SK-N-SH (cell line): ENCODE measurements at regions not wholly inside any gene's neighbourhood (a gene's known extent, or its start where the extent isn't known, plus 50 kb on each side); places are given as distances from the start of the nearest gene placed in this dataset.

Source experiments
- CTCF ChIA-PET: fragments of 300-600, 350-600 bp; formaldehyde crosslinking; extraction: SDS; loops from one replicate; lab custom pipeline; 2021; lab: Yijun Ruan, JAX
- POLR2A ChIA-PET: fragments of 350-600 bp; sonication (Branson Sonifier 250); formaldehyde crosslinking; extraction: SDS; loops from one replicate; lab custom pipeline; 2020; ENCODE audit warnings: antibody characterized with exemption, inconsistent platforms; lab: Yijun Ruan, JAX
- DNase-seq: peaks from one replicate; pipeline ENCODE4 v3.0.0; 2012
- H2AFZ ChIP-seq: fragments of 200-600 bp; sonication (generic); 2 replicates; pipeline ENCODE4 v1.8.1; 2016; ENCODE audit warnings: antibody characterized with exemption, mild to moderate bottlenecking, low read depth
- H3F3A ChIP-seq: fragments of 200-600 bp; sonication (generic); replicated peaks from 2 replicates; pipeline ENCODE3; 2016; ENCODE audit warnings: antibody characterized with exemption, mild to moderate bottlenecking; ENCODE audit not compliant: insufficient read depth
- H3K27ac ChIP-seq, 2 experiments: fragments of 200-500 bp in 1 of 2; fragments of 200-600 bp in 1 of 2; sonication (Bioruptor generic) in 1 of 2; sonication (generic), shearing (Covaris generic) in 1 of 2; 2 replicates each; pipeline versions ENCODE4 v1.5.1 to v1.6.1; 2014 to 2016; ENCODE audit warnings: low read depth in 2 of 2, inconsistent platforms in 1 of 2, low read length in 1 of 2, mild to moderate bottlenecking in 1 of 2, mixed read lengths in 1 of 2
- H3K27me3 ChIP-seq: fragments of 200-600 bp; sonication (generic), shearing (Covaris generic); 2 replicates; pipeline ENCODE4 v1.6.1; 2016; ENCODE audit warnings: mixed run types; ENCODE audit not compliant: insufficient read depth
- H3K36me3 ChIP-seq, 2 experiments: fragments of 200-500 bp in 1 of 2; fragments of 200-600 bp in 1 of 2; sonication (Bioruptor generic) in 1 of 2; sonication (generic) in 1 of 2; replicated peaks in 1 of 2; 2 replicates each; pipeline versions ENCODE3 to v1.5.1; 2014 to 2016; ENCODE audit warnings: low read length in 1 of 2, mild to moderate bottlenecking in 1 of 2; ENCODE audit not compliant: insufficient read depth in 2 of 2, control insufficient read depth in 1 of 2
- H3K4me1 ChIP-seq, 2 experiments: fragments of 200-500 bp in 1 of 2; fragments of 200-600 bp in 1 of 2; sonication (Bioruptor generic) in 1 of 2; sonication (generic), shearing (Covaris generic) in 1 of 2; 2 replicates each; pipeline versions ENCODE4 v1.5.1 to v1.6.1; 2014 to 2016; ENCODE audit warnings: low read depth in 1 of 2, low read length in 1 of 2, mixed run types in 1 of 2; ENCODE audit not compliant: insufficient read depth in 2 of 2, control insufficient read depth in 1 of 2
- H3K4me2 ChIP-seq: fragments of 200-600 bp; sonication (generic), shearing (Covaris generic); 2 replicates; pipeline ENCODE4 v1.6.1; 2017; ENCODE audit warnings: mixed run types
- H3K4me3 ChIP-seq, 2 experiments: fragments of 200-500 bp in 1 of 2; fragments of 200-600 bp in 1 of 2; sonication (Bioruptor generic) in 1 of 2; sonication (generic), shearing (Covaris generic) in 1 of 2; 2 replicates each; pipeline versions ENCODE4 v1.5.1 to v1.8.1; 2014 to 2016; ENCODE audit warnings: low read depth in 2 of 2, inconsistent platforms in 1 of 2, low read length in 1 of 2, mild to moderate bottlenecking in 1 of 2, mixed read lengths in 1 of 2, moderate library complexity in 1 of 2
- H3K79me2 ChIP-seq: fragments of 200-600 bp; sonication (generic); 2 replicates; pipeline ENCODE4 v1.8.1; 2017; ENCODE audit warnings: mild to moderate bottlenecking; ENCODE audit not compliant: insufficient read depth
- H3K9ac ChIP-seq: fragments of 200-600 bp; sonication (generic); 2 replicates; pipeline ENCODE4 v1.6.1; 2017; ENCODE audit warnings: mixed run types
- H3K9me2 ChIP-seq: fragments of 200-600 bp; sonication (generic); 2 replicates; pipeline ENCODE4 v1.6.1; 2017; ENCODE audit warnings: mixed run types
- H3K9me3 ChIP-seq: fragments of 200-600 bp; sonication (generic); 2 replicates; pipeline ENCODE4 v1.6.1; 2017; ENCODE audit warnings: mixed run types, mild to moderate bottlenecking, moderate library complexity
- H4K20me1 ChIP-seq: fragments of 200-600 bp; sonication (generic); 2 replicates; pipeline ENCODE4 v1.6.1; 2017; ENCODE audit warnings: mild to moderate bottlenecking, mixed run types; ENCODE audit not compliant: insufficient read depth
- ELF1 ChIP-seq: IDR thresholded peaks from 2 replicates; pipeline ENCODE4 v1.4.0; 2012
- GATA2 ChIP-seq: sonication (generic); formaldehyde crosslinking; IDR thresholded peaks from 2 replicates; pipeline ENCODE4 v1.5.0; 2020; ENCODE audit warnings: mild to moderate bottlenecking, missing genetic modification reagents
- NFIC ChIP-seq: IDR thresholded peaks from 2 replicates; pipeline ENCODE4 v1.4.0; 2012; ENCODE audit warnings: borderline replicate concordance
- NRF1 ChIP-seq: IDR thresholded peaks from 2 replicates; pipeline ENCODE4 v1.6.1; 2012; ENCODE audit warnings: low read depth, mild to moderate bottlenecking, low read length
- SIN3A ChIP-seq: IDR thresholded peaks from 2 replicates; pipeline ENCODE4 v1.6.1; 2012; ENCODE audit warnings: low read depth, mild to moderate bottlenecking, low read length, moderate library complexity, borderline replicate concordance
- YY1 ChIP-seq: IDR thresholded peaks from 2 replicates; pipeline ENCODE4 v1.4.0; 2012; ENCODE audit warnings: low read depth, mild to moderate bottlenecking
- WGBS: methylation state at CpG from one replicate; pipeline ENCODE4 v1.1.6; 2017; ENCODE audit warnings: low lambda C conversion rate; 5-methylcytosine and 5-hydroxymethylcytosine counted together
- TF ChIP-seq, protein P1 (sequence below): fragments of 200-600 bp; sonication (generic); IDR thresholded peaks from 2 replicates; pipeline ENCODE4 v1.6.1; 2017; ENCODE audit warnings: antibody characterized with exemption, mild to moderate bottlenecking, moderate library complexity
- TF ChIP-seq, protein P2 (sequence below): IDR thresholded peaks from 2 replicates; pipeline ENCODE4 v1.4.0; 2012; ENCODE audit warnings: low read depth, borderline replicate concordance

DNA sequence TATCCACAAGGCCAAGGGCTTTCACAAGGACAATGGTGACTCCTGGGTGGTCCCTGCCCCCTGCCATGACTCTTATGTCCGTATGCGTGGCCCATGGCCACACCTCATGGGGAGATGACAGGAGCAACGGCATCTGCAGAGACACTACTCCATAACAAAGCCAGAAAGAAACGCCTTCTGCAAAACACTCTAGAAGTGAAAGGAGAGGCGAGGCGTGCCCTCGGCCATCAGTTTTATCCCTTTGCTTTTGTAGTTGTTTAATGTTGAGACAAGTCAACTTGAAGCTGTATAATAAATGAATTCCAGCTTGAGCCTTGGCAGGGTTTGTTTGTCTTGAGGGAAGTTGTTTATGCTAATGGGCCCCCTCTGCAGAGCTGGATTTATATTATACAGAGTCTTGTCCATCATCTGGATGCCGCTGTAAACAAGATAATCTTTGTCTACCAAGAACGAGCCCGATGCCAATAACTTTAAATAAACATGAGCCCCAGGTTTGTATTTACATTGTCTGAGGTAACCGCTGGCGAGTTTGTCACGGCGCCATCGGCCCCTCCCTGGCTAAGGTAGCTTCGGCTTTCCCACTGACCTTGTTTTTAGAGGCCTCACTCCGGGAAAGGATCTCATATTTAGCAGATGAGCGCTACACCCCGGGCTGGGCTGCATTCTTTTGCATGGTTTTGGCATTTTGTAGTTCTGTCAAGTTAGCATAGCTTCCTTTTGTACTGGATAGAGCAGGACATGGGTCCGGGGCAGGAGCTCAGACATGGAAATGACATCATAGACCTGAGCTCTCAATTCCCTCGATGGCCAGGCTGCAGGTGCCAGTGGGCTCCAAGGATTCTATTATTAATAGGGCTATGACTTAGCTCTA lies 165.3 kb downstream of the ERCC6L2 start:
- no peak overlapping the region for H3K4me3 ChIP-seq
- no peak overlapping the region for H3K27ac ChIP-seq
- H3K4me1 ChIP-seq: no peaks in the 10 kb centered on the region; a peak in 1 of 4 replicates
- no peaks in the 10 kb centered on the region for H3K27me3 ChIP-seq
- H3K9me3 ChIP-seq: no peaks in the 10 kb centered on the region
- ChIA-PET POLR2A (no interaction called here), CTCF (no interaction called here)
- no peak overlapping the region for H2AFZ ChIP-seq
- no peaks in the 10 kb centered on the region for H3K36me3 ChIP-seq
- no peaks in the 10 kb centered on the region for H4K20me1 ChIP-seq
- 58% methylated on average over 14 of the region's 21 CpGs for WGBS
- H3K79me2 ChIP-seq: no peaks in the 10 kb centered on the region
- no peaks in the 10 kb centered on the region for H3F3A ChIP-seq
- TF ChIP-seq, protein P1, sequence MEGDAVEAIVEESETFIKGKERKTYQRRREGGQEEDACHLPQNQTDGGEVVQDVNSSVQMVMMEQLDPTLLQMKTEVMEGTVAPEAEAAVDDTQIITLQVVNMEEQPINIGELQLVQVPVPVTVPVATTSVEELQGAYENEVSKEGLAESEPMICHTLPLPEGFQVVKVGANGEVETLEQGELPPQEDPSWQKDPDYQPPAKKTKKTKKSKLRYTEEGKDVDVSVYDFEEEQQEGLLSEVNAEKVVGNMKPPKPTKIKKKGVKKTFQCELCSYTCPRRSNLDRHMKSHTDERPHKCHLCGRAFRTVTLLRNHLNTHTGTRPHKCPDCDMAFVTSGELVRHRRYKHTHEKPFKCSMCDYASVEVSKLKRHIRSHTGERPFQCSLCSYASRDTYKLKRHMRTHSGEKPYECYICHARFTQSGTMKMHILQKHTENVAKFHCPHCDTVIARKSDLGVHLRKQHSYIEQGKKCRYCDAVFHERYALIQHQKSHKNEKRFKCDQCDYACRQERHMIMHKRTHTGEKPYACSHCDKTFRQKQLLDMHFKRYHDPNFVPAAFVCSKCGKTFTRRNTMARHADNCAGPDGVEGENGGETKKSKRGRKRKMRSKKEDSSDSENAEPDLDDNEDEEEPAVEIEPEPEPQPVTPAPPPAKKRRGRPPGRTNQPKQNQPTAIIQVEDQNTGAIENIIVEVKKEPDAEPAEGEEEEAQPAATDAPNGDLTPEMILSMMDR: no peak
- TF ChIP-seq YY1 (no peak), NRF1 (no peak)
- no peak for DNase-seq
- no peaks in the 10 kb centered on the region for H3K9me2 ChIP-seq
- H3K4me2 ChIP-seq: no peak overlapping the region
- no peak overlapping the region for H3K9ac ChIP-seq

DNA sequence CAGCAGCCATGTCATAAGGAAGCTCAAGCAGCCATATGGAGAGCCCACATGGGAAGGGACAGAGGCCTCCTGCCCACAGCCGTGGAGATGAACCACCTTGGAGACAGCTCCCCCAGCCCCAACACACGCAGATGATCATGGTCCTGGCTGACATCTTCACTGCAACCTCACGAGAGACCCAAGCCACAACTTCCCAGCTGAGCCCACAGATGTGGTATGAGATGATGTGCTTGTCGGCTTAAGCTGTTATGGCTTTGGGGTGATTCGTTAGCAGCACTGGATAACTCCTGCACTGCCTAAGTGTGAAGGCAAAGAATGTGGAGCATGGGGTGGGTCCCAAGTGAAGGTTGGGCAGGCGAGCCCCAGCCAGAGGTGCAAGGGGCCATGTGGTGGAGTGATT lies 163.4 kb downstream of the ERCC6L2 start:
- POLR2A ChIA-PET: no interaction called here
- WGBS: 45% methylated on average over 6 of the region's 6 CpGs
- no peak for TF ChIP-seq NRF1
- TF ChIP-seq, protein P2, sequence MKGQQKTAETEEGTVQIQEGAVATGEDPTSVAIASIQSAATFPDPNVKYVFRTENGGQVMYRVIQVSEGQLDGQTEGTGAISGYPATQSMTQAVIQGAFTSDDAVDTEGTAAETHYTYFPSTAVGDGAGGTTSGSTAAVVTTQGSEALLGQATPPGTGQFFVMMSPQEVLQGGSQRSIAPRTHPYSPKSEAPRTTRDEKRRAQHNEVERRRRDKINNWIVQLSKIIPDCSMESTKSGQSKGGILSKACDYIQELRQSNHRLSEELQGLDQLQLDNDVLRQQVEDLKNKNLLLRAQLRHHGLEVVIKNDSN: no peak
- TF ChIP-seq SIN3A: no peak
- no peak for TF ChIP-seq ELF1
- no peak for TF ChIP-seq GATA2 (CRISPR knock-in tag)

DNA sequence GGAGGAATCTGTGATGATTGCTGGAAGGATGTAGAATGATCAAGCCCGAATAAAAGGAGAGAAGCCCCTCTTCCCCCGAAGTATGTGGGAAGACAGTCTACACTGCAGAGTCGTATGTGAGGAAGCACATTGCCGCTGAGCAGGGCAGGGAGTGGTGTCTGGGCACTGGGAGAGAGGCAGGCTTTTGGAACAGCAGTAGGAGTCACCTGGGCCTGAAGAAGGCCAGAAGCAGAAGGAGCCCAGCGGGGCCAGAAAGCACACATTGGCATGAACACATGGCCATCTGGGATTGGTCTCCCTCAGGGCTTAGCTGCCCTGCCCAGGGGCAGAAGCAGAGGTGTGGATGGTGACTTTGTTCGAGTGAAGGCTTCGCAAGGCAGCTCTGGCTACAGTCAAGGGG lies 162.8 kb downstream of the ERCC6L2 start:
- Histone ChIP-seq H3F3A (no peaks in the 10 kb centered on the region), H3K36me3 (no peaks in the 10 kb centered on the region), H4K20me1 (no peaks in the 10 kb centered on the region), H3K9ac (no peak overlapping the region), H3K4me2 (no peak overlapping the region), H3K9me2 (no peaks in the 10 kb centered on the region), H3K27ac (no peak overlapping the region), H3K27me3 (no peaks in the 10 kb centered on the region), H3K9me3 (no peaks in the 10 kb centered on the region), H3K4me3 (no peak overlapping the region), H3K4me1 (no peaks in the 10 kb centered on the region; a peak in 1 of 4 replicates), H3K79me2 (no peaks in the 10 kb centered on the region), H2AFZ (no peak overlapping the region)
- no peak for TF ChIP-seq NFIC
- 58% methylated on average over 7 of the region's 7 CpGs for WGBS
- no peak for DNase-seq
- ChIA-PET CTCF (interaction anchor here (0.9 kb wide), 1 partner anchor 41 kb away, joined by 3 read pairs; no protein-coding TSS in a partner anchor), POLR2A (no interaction called here)

More for the DNA sequence above, 163.4 kb downstream of the ERCC6L2 start:
- no peaks in the 10 kb centered on the region for H3K79me2 ChIP-seq
- CTCF ChIA-PET: interaction anchor here (0.9 kb wide), 1 partner anchor 41 kb away, joined by 3 read pairs; no protein-coding TSS in a partner anchor
- no peak overlapping the region for H3K4me3 ChIP-seq
- H3K4me1 ChIP-seq: no peaks in the 10 kb centered on the region; a peak in 1 of 4 replicates
- no peak overlapping the region for H3K27ac ChIP-seq
- H3K9me3 ChIP-seq: no peaks in the 10 kb centered on the region
- no peaks in the 10 kb centered on the region for H3F3A ChIP-seq
- no peaks in the 10 kb centered on the region for H3K9me2 ChIP-seq
- no peak for DNase-seq
- no peak overlapping the region for H3K9ac ChIP-seq
- no peak overlapping the region for H2AFZ ChIP-seq
- no peaks in the 10 kb centered on the region for H3K27me3 ChIP-seq
- no peak overlapping the region for H3K4me2 ChIP-seq
- H3K36me3 ChIP-seq: no peaks in the 10 kb centered on the region
- H4K20me1 ChIP-seq: no peaks in the 10 kb centered on the region
